Right hindlimb (tissue), 1 donor: ENCODE measurements at regions not wholly inside any gene's neighbourhood (a gene's known extent, or its start where the extent isn't known, plus 50 kb on each side); places are given as distances from the start of the nearest gene placed in this dataset.
"Not testable (repeated sequence)": the region's sequence is repeated elsewhere in the genome, so short reads cannot be mapped to it uniquely, and the experiment has no call there.

Source experiments
- DNase-seq: peaks from one replicate; pipeline ENCODE4 v3.0.0-alpha.2; 2018

GRCh38 chr6:84344005-84344404, 116.6 kb upstream of the CEP162 start:
- DNase-seq = no peak

DNA sequence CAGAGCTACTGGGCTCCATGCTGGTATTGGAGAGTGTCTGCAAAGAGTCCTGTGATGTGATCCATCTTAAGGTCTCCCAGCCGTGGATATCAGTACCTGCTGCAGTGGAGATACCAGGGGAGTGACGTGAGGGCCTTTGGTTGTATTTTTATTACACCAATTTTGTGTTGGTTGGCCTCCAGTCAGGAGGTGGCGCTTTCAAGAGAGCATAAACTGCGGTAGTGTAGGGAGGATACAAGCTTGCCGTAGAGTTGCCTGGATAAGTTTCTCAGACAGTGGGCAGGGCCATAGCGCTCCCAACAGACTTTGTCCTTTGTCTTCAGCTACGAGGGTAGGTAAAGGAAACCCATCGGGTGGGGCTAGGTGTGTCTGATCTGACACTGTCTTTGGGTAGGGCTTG, 113.0 kb upstream of the CEP162 start:
- no peak for DNase-seq

- DNase-seq = no peak
Measured at GRCh38 chr6:84333842-84334241, 106.4 kb upstream of the CEP162 start.

DNA sequence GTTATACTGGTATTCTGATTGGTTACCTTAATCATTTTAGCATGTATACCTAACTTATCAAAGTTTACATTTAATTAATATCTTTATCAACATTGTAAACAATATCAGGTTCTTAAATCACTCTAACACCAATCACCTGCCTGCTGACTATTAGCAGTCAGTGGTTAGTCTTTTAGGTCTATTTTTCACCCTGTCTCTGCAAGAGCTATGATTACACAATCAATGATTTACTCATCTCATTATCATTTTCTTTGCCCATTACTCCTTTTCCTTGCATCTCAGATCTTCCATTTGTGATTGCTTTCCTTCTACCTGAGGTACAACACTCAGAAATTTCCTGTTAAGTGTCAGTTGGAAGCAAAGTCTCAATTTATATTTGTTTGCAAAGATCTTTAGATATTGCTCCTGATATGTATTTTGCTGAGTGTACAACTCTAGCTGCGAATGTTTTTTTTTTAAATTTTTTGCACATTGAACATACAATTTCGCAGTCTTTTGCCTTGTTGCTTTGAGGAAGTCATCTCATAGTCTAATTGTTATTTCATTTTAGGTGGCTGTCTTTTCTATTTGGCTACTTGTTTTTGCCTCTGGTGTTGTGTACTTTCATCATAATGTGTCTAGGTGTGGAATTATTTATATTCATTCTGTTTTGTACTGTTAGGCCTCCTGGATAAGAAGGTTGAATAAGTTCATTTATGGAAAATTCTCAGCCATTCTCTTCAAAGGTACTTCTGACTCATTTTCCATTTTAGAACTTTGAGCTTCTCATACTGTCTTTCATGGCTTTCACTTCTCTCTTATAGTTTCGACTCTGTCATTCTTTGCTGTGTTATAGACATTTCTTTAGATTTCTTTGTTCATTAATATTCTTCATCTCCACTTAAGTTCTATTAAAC, 104.9 kb upstream of the CEP162 start:
- no peak for DNase-seq

- DNase-seq = no peak
Measured at GRCh38 chr6:84330325-84330724, 102.9 kb upstream of the CEP162 start.

DNA sequence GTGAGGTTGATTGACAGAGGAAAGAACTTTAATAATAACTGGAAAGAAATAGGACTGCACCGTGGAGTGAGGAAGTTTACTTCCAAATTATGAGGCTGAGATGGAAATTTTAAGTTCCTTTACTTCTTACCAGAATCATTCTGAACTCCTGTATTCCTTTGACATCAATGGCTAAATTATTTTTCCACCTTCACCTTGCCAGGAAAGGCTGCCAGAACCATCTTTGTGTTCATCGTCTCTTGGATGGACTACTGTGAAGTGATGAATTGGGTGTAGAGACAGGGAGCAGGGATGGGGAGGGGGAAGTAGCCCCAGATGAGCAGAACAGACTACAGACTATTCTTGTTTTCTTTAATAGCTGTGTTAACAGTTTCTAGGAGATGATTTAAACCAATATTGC, 102.1 kb upstream of the CEP162 start:
- peak; percentile 73 for DNase-seq

DNA sequence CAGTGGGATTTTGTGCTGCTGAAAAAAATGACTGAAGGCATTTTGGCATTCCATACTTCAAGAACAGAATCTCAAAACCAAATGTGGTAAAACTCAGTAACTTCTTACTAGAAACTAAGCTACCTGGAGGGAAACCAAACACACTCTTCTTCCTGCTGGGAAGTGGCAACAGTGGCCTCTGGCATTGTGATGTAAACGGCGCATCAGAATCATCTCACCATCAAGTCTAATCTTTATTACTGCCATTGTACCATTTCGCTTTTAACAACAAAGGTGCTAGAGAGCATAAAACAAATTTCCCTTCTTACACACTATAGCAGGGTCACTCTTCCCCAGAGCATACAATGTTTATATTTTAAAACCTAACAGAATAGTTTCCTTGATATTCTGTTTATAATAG, 101.6 kb upstream of the CEP162 start:
- DNase-seq = no peak

- DNase-seq = no peak
Measured at GRCh38 chr6:84317463-84317862, 90.0 kb upstream of the CEP162 start.

DNA sequence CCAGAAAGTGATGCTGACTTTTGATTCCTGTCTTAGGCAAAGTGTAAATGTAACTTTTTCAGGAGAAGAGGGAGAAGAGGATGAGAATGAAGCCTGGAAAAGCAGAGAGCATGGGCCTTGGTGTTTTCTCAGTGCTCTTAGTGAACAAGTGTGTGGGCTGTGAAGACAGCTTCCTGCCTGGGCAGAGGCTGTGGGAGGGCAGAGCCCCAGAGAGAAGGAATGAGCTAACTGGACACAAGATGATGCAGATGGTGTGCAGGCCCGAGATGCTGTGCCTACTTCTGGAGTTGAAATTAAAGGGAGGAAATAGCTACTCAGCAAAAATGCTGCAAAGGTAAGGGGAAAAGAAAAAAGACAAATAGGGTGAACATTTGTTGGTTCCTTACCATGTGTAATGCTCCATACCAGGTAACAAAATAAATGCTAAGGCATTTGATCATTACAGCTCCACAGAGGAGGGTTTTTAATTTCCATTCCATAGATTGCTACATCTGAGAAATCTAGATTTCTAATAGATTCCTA, 87.0 kb upstream of the CEP162 start:
- no peak for DNase-seq

DNA sequence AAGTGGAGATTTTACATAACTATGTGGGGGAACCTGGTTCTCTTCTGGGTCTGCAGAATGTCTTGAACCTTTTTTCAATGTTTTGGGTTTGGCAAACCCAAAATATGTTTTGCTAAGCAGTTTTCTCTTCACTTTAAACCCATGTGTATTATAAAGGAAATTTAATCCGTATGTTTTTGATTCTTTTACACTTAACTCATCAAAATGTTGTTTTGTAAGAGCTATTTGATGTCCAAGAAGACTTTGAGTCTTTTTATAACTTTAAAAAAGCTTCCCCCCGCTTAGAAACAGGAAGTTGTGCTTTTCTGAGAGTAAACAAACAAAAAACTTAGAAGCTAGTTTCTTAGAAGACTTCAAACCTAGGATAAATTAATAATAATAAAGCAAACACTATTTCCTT, 81.9 kb upstream of the CEP162 start:
- DNase-seq = no peak

DNA sequence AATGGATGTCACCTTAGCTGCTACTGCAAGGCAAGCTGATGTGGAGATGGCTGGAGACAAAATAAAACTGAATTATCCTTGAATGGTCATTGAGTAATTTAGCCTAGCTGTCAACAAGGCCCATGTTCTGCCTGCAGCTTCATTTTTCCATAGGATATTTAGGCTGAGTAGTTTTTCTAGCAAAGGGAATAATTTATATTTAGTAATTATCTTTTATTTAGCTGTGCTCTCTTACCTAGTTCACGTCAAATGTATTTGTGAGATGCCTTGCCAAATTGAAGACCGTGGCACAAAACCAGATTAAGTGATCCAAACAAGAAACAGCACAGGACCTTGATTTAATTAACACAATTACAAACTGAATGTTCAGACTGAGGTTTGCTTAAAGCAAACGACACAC, 77.4 kb upstream of the CEP162 start:
- DNase-seq = no peak

- not testable (repeated sequence) for DNase-seq
Measured at GRCh38 chr6:84291033-84291432, 63.6 kb upstream of the CEP162 start.

DNA sequence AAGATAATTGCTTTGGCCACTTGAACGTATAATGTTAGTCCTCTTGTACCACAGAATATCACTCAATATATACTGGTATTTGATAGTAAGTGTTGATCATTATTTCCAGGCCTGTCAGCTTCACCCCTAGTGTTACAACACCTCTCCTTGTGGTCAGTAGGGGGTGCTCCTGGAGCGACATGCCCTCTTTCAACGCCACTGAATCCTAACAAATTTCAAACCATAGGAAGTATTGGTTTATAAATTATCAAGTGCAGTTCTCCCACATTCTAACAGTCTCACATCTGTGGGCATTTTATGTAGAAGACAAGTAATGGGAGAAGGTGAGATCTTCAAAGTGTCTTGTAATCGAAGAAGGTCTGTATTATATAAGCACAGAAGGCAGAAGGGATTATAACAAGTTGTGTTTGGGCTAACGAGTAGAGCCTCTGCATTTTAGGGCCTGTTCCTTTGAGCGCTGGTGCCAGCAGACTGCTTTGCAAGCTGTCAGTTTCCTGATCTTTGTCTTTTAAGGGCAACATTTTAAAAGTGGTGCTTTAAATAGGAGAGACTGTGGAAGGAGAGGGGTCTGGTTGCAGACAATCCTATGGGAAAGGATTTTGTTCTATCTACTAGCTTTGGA, 57.1 kb upstream of the CEP162 start:
- no peak for DNase-seq

DNA sequence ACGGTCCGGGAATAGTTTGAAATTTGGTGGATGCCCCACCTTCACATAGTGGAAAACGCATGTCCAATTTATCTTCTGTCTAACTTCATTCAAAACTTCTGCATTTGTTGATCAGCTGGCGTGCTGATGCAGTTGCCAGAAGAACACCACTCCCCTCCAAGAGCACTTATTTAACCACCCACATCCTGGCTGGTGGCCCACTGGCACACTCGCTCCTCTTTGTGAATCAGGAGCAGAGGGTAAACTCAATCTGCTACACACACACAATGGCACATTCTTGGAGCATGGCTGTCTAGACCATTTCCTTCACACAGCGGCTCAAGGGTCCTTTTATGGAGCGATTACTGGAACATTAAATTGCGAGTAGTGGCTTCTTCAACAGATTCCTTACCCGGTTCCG, 55.1 kb upstream of the CEP162 start:
- peak; percentile 74 for DNase-seq

- no peak for DNase-seq
Measured at GRCh38 chr6:84280639-84281038, 53.2 kb upstream of the CEP162 start.

GRCh38 chr6:84280030-84280429, 52.6 kb upstream of the CEP162 start:
- no peak for DNase-seq

DNA sequence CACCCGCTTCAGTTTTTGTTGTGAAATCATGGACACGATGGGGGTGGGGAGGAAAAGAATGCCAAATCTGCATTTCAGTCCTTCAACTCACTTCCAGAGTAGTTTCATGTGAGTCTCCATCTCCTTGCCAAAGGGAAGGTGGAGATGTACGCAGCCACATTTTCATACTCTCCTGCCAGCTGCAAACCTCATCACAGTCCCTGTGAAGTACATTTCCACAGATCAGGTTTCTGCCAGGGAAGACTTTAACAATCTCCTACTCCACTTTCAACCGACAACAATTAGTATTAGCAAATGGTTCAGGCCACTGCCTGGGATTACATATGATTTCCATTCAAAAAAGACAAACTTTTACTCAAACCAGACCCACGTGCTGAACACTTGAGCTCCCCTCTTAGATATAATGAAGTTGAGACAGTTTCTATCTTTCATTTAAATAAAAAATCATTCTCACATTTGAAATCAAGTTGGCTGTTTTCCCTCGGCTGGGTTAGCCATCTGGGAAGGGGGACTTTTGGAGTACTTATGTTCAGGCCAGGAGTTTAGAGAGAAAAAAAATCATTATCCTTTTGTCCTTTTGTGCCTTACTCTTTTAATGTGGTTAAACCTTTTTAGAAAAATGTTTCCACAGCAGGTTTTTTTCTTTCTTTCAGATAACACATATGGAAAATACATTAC, 51.0 kb upstream of the CEP162 start:
- DNase-seq = peak; percentile 81
